Peyer's patch (tissue), 4 donors: ENCODE measurements at regions not wholly inside any gene's neighbourhood (a gene's known extent, or its start where the extent isn't known, plus 50 kb on each side); places are given as distances from the start of the nearest gene placed in this dataset.

Experiments used
- CTCF ChIP-seq, 6 experiments: fragments of 450-650 bp in 4 of 6; fragments of 200-600 bp in 2 of 6; sonication (generic) in 1 of 6; IDR thresholded peaks; one replicate each; pipeline ENCODE4 v1.5.1; 2017 to 2019; ENCODE audit warnings: antibody characterized with exemption in 6 of 6, mild to moderate bottlenecking in 3 of 6, moderate library complexity in 1 of 6
- POLR2A ChIP-seq, 2 donors: fragments of 450-650 bp; IDR thresholded peaks; one replicate each; pipeline ENCODE4 v1.5.1; 2017; ENCODE audit warnings: antibody characterized with exemption in 2 of 2, mild to moderate bottlenecking in 2 of 2, moderate library complexity in 2 of 2

DNA sequence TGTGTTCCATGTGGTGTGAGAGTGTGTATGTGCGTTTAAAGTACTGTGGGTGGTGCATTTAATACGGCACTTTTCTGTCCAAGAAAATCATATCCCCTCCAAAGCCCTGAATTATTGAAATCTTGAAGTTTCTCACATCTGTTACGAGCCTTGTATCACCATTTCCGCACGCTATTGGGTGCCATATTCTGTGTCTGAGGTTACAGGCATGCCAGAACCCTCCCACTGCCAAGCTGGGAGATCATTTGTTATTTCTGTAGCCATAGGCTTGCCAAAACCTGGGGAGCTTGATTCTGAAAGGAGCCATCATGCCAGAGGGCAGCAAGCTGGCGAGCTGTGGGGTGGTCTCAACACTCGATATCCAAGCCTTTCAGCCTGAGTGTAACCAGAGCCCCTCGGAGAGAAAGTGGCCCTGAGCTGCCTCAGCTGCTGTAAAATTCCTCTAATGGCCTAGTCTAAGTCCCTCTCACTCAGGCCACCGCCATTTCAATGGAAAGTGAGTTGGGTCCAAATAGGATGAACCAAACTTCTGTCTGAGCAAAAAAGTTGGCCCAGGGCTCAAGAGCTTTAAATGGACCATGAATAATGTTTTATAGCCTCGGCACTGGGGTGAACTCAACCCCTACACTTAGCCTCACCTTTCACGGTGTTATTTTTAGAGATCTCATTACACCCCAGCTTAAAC is 298.4 kb upstream of the DUSP10 start:
- TF ChIP-seq CTCF (IDR thresholded peaks at IDR 0.05): no peak
- no peak for TF ChIP-seq POLR2A (IDR thresholded peaks at IDR 0.05)
